ENCODE measurements at regions not wholly inside any gene's neighbourhood (a gene's known extent, or its start where the extent isn't known, plus 50 kb on each side); places are given as distances from the start of the nearest gene placed in this dataset.

DNA sequence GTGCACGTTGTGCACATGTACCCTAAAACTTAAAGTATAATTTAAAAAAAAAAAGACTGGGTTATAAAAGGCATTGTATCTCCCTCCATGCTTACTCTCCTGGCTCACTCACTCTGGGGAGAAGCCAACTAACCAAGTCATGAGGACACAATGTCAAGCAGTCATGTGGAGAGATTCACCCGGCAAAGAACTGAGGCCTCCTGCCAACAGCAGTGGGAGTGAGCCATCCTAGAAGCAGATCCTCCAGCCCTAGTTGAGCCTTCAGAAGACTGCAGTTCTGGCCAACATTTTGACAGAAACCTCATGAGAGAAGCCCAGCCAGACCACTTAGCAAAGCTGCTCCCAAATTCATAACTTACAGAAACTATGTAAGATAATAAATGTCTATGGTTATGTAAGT is 521.7 kb upstream of the FZD8 start:
- 82 to 92% methylated on average over 2 of the region's 2 CpGs for WGBS, 2 donors
- Histone ChIP-seq H3K27ac (no peak overlapping the region), H3K4me3 (no peak overlapping the region), H3K4me1 (no peaks in the 10 kb centered on the region), H3K27me3 (no peaks in the 10 kb centered on the region), H3K36me3 (no peaks in the 10 kb centered on the region), H3K9me3 (no peaks in the 10 kb centered on the region)
- TF ChIP-seq POLR2A (IDR thresholded peaks at IDR 0.05) (no peak), EP300 (IDR thresholded peaks at IDR 0.05) (no peak)
- TF ChIP-seq, protein P1, sequence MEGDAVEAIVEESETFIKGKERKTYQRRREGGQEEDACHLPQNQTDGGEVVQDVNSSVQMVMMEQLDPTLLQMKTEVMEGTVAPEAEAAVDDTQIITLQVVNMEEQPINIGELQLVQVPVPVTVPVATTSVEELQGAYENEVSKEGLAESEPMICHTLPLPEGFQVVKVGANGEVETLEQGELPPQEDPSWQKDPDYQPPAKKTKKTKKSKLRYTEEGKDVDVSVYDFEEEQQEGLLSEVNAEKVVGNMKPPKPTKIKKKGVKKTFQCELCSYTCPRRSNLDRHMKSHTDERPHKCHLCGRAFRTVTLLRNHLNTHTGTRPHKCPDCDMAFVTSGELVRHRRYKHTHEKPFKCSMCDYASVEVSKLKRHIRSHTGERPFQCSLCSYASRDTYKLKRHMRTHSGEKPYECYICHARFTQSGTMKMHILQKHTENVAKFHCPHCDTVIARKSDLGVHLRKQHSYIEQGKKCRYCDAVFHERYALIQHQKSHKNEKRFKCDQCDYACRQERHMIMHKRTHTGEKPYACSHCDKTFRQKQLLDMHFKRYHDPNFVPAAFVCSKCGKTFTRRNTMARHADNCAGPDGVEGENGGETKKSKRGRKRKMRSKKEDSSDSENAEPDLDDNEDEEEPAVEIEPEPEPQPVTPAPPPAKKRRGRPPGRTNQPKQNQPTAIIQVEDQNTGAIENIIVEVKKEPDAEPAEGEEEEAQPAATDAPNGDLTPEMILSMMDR (IDR thresholded peaks at IDR 0.05): no peak
- no peak for DNase-seq (ENCODE audit: low spot score in 2 of 2)

DNA sequence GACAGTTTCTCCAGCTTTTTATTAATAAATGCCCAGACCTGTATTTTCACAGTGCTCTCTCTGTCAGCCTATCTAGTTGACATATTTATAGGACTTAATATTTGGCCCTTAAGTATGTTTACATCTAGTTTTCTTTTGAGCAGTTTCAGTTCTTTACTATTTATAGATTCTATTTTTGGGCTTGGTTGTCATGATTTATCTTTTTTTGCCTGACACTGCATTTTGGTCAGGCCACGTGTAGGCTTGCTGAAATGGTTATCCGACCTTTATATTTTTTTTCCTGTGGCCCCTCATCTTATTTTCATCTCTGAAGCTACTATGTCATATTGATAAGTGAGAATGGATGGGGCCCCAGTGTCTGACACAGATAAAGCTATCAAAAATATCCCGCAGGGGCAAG is 515.4 kb upstream of the FZD8 start:
- Histone ChIP-seq H3K9me3 (no peaks in the 10 kb centered on the region), H3K27ac (no peak overlapping the region), H3K4me1 (no peaks in the 10 kb centered on the region), H3K4me3 (no peak overlapping the region), H3K36me3 (no peaks in the 10 kb centered on the region), H3K27me3 (no peaks in the 10 kb centered on the region)
- no peak for DNase-seq (ENCODE audit: low spot score in 2 of 2)
- WGBS, 2 donors: 67 to 71% methylated on average over 3 of the region's 3 CpGs
- TF ChIP-seq POLR2A (IDR thresholded peaks at IDR 0.05) (no peak), EP300 (IDR thresholded peaks at IDR 0.05) (no peak)
- TF ChIP-seq, protein P1 (IDR thresholded peaks at IDR 0.05): no peak

DNA sequence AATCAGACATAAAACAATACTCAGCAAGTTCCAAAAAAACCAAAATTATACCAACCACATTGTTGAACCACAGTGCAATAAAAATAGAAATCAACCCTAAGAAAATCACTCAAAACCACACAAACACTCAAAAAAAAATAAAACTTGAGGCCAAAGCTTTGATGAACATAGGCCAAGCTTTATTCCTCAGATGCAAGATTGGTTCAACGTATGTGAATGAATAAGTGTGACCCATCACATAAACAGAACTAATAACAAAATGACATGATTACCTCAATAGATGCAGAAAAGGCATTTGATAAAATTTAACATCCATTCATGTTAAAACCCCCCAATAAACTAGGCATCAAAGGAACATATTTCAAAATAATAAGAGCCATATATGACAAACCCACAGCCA is 506.1 kb upstream of the FZD8 start:
- Histone ChIP-seq H3K9me3 (peaks cover 0 to 7% (median 0%) of the 10 kb centered on the region in 4 donors), H3K36me3 (no peaks in the 10 kb centered on the region), H3K4me1 (no peaks in the 10 kb centered on the region), H3K4me3 (no peak overlapping the region), H3K27me3 (no peaks in the 10 kb centered on the region), H3K27ac (no peak overlapping the region)
- TF ChIP-seq, protein P1 (IDR thresholded peaks at IDR 0.05): no peak
- no peak for TF ChIP-seq POLR2A (IDR thresholded peaks at IDR 0.05)
- no peak for TF ChIP-seq EP300 (IDR thresholded peaks at IDR 0.05)
- DNase-seq (ENCODE audit: low spot score in 2 of 2): no peak
- WGBS, 2 donors: 53 to 59% methylated on average over 1 of the region's 1 CpG

DNA sequence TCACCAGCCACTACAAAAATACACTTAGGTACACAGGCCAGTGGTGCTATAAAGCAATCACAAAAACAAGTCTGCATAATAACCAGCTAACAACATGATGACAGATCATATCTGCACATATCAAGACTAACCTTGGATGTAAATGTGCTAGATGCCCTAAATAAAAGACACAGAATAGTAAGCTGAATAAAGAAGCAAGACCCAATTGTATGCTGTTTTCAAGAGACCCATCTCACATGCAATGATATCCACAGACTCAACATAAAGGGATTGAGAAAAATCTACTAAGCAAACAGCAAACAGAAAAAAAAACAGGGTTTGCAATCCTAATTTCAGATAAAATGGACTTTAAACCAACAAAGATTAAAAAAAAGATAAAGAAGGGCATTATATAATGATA is 505.4 kb upstream of the FZD8 start:
- Histone ChIP-seq H3K9me3 (peaks cover 0 to 7% (median 0%) of the 10 kb centered on the region in 4 donors), H3K27me3 (no peaks in the 10 kb centered on the region), H3K27ac (no peak overlapping the region), H3K36me3 (no peaks in the 10 kb centered on the region), H3K4me1 (peaks cover 0 to 2% (median 0%) of the 10 kb centered on the region in 4 donors), H3K4me3 (no peak overlapping the region)
- no peak for DNase-seq (ENCODE audit: low spot score in 2 of 2)
- TF ChIP-seq POLR2A (IDR thresholded peaks at IDR 0.05) (no peak), EP300 (IDR thresholded peaks at IDR 0.05) (no peak)
- TF ChIP-seq, protein P1 (IDR thresholded peaks at IDR 0.05): no peak

DNA sequence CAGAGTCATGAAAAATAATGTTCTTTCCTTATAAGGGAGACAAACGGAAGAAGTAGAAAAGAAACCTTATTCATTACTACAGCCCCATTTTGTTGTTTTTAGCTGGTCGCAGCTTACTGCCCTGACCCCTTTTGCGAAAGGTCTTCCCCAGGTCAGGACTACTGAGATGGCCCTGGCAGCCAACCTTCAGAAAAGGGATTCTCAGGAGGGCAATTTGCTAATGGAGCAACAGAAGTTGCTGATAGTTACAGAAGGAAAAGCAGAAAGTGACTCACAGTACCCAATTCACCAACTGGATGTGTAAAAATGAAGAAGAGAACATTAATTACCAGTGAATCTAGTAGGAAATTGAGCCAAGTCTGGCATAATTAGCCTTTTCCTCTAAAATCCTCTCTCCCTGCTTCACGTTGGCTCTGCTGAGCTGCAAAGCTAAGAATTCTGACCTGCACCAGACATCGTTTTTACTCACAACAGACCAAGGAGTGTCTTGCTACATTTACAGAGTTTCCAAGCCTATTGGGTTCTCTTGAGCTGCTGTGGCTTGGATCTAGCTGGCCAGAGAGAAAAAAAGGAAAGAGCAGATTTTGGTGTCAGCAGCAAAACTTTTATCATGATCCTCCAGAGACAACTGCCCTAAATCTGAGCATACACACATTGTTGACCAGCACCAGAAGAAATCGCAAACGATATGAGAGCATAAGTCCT is 499.9 kb upstream of the FZD8 start:
- Histone ChIP-seq H3K36me3 (no peaks in the 10 kb centered on the region), H3K9me3 (peaks cover 0 to 12% (median 0%) of the 10 kb centered on the region in 4 donors), H3K27ac (peak overlapping the region in 2 of 4 donors; percentile 30 to 55), H3K4me3 (peak overlapping the region in 1 of 4 donors; percentile 5), H3K4me1 (peaks cover 0 to 17% (median 3%) of the 10 kb centered on the region in 4 donors), H3K27me3 (no peaks in the 10 kb centered on the region)
- 30 to 32% methylated on average over 7 of the region's 7 CpGs for WGBS, 2 donors
- peak in 1 of 2 donors; percentile 19 for DNase-seq (ENCODE audit: low spot score in 2 of 2)
- TF ChIP-seq EP300 (IDR thresholded peaks at IDR 0.05): peak in 1 of 2 donors; percentile 40
- no peak for TF ChIP-seq POLR2A (IDR thresholded peaks at IDR 0.05)
- TF ChIP-seq, protein P1 (IDR thresholded peaks at IDR 0.05): no peak
